ENCODE measurements at regions not wholly inside any gene's neighbourhood (a gene's known extent, or its start where the extent isn't known, plus 50 kb on each side); places are given as distances from the start of the nearest gene placed in this dataset.

DNA sequence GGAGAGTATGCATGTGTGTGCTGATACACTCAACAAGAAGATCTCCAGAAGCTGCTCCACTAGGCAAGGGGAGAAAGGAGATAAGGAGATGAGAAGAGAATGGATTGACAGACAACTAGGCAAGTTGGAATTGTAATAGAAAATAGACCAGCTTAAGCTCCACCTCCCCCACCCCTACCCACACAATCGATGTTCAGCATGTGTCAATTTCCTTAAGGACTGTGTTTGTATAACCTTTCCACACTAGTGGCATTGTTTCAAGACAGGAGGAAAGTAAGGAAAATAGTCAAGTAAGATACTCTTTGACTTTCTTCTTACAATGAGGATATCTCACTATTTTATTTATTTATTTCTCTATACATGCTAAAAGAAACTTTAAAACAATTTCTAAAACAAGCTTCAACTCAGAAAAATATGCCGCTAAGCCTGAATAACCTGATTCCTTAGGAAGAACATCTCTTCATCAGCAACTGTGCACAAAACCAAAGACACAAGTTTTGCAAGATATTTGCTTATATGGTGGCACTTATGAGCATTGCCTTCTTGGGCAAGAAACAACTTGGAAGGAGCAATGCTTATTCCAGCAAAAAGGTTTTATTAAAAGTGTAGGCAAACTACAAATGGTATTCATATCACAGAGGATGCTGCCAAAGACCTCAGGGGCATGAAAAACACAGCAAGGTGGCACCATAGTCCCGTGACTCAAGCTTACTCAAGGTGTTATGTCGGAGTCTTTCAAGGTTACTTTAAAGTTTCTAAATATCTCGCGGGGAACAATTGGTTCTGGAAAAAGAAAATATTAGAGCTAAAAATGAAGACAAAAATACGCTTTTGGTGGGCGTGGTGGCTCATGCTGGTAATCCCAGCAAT lies 249.1 kb downstream of the COL12A1 start:
- H3K4me3 Mint-ChIP-seq (ENCODE audit: unreplicated experiment): no peak overlapping the region
- no peak overlapping the region for H3K9ac ChIP-seq (ENCODE audit: low read length)
- H3K9me3 Mint-ChIP-seq (ENCODE audit: unreplicated experiment): peaks cover 5% of the 10 kb centered on the region
- FAIRE-seq (no peak), DNase-seq (ENCODE audit: low read depth) (no peak)
- peaks cover 1% of the 10 kb centered on the region for H3K4me1 Mint-ChIP-seq (ENCODE audit: low read depth, unreplicated experiment)
- H3K4me3 ChIP-seq (ENCODE audit: insufficient read depth, low read depth, low read length): no peak overlapping the region
- H3K9me3 ChIP-seq (ENCODE audit: insufficient read depth, low read depth, low read length): no peaks in the 10 kb centered on the region
- no peaks in the 10 kb centered on the region for H3K36me3 Mint-ChIP-seq (ENCODE audit: low read depth, unreplicated experiment)
- H3K27me3 ChIP-seq (ENCODE audit: insufficient read depth, low read length): no peaks in the 10 kb centered on the region
- TF ChIP-seq, protein P1, sequence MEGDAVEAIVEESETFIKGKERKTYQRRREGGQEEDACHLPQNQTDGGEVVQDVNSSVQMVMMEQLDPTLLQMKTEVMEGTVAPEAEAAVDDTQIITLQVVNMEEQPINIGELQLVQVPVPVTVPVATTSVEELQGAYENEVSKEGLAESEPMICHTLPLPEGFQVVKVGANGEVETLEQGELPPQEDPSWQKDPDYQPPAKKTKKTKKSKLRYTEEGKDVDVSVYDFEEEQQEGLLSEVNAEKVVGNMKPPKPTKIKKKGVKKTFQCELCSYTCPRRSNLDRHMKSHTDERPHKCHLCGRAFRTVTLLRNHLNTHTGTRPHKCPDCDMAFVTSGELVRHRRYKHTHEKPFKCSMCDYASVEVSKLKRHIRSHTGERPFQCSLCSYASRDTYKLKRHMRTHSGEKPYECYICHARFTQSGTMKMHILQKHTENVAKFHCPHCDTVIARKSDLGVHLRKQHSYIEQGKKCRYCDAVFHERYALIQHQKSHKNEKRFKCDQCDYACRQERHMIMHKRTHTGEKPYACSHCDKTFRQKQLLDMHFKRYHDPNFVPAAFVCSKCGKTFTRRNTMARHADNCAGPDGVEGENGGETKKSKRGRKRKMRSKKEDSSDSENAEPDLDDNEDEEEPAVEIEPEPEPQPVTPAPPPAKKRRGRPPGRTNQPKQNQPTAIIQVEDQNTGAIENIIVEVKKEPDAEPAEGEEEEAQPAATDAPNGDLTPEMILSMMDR (IDR thresholded peaks at IDR 0.05; ENCODE audit: insufficient read depth, low read depth, low read length): no peak
- TF ChIP-seq EZH2 (IDR thresholded peaks at IDR 0.05; ENCODE audit: insufficient read depth, low read length): no peak
- no peaks in the 10 kb centered on the region for H3K4me1 ChIP-seq (ENCODE audit: insufficient read depth, low read length)
- no peaks in the 10 kb centered on the region for H3K36me3 ChIP-seq (ENCODE audit: insufficient read depth, low read length)
- no peak overlapping the region for H3K4me2 ChIP-seq (ENCODE audit: low read length)
- H3K27me3 Mint-ChIP-seq (ENCODE audit: low read depth, unreplicated experiment): no peaks in the 10 kb centered on the region
- H3K27ac ChIP-seq (ENCODE audit: low read depth, low read length): no peak overlapping the region
- no peaks in the 10 kb centered on the region for H3K79me2 ChIP-seq (ENCODE audit: insufficient read depth, low read length)
- H2AFZ ChIP-seq (ENCODE audit: low read depth, low read length): no peak overlapping the region
- H3K27ac Mint-ChIP-seq (ENCODE audit: unreplicated experiment): no peak overlapping the region
- no peaks in the 10 kb centered on the region for H4K20me1 ChIP-seq (ENCODE audit: insufficient read depth, low read length)

DNA sequence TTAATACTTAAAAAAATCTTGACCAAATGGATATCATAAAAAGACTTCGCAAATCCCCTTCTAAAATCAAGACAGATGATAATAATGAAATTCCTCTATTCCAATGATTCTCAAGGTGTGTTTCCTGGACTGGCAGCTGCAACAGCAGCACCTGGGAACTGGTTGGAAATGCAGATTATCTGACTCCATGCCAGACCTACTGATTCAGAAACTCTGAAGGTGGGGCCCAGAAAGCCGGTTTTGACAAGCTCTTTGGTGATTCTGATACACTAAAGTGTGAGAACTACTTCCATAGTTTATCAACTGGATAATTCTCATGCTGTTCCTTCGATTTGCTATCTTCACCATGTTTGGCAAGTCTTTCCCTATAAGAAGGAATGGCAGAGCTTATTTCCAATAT lies 252.1 kb downstream of the COL12A1 start:
- no peak overlapping the region for H3K4me3 Mint-ChIP-seq (ENCODE audit: unreplicated experiment)
- Histone ChIP-seq H3K4me1 (ENCODE audit: insufficient read depth, low read length) (no peaks in the 10 kb centered on the region), H3K27me3 (ENCODE audit: insufficient read depth, low read length) (no peaks in the 10 kb centered on the region), H3K27ac (ENCODE audit: low read depth, low read length) (no peak overlapping the region), H3K9ac (ENCODE audit: low read length) (no peak overlapping the region), H3K9me3 (ENCODE audit: insufficient read depth, low read depth, low read length) (no peaks in the 10 kb centered on the region), H2AFZ (ENCODE audit: low read depth, low read length) (no peak overlapping the region), H3K4me3 (ENCODE audit: insufficient read depth, low read depth, low read length) (no peak overlapping the region), H3K4me2 (ENCODE audit: low read length) (no peak overlapping the region), H3K79me2 (ENCODE audit: insufficient read depth, low read length) (no peaks in the 10 kb centered on the region), H3K36me3 (ENCODE audit: insufficient read depth, low read length) (no peaks in the 10 kb centered on the region), H4K20me1 (ENCODE audit: insufficient read depth, low read length) (no peaks in the 10 kb centered on the region)
- TF ChIP-seq, protein P1 (IDR thresholded peaks at IDR 0.05; ENCODE audit: insufficient read depth, low read depth, low read length): no peak
- H3K27ac Mint-ChIP-seq (ENCODE audit: unreplicated experiment): no peak overlapping the region
- no peaks in the 10 kb centered on the region for H3K36me3 Mint-ChIP-seq (ENCODE audit: low read depth, unreplicated experiment)
- H3K27me3 Mint-ChIP-seq (ENCODE audit: low read depth, unreplicated experiment): no peaks in the 10 kb centered on the region
- no peak for DNase-seq (ENCODE audit: low read depth)
- H3K4me1 Mint-ChIP-seq (ENCODE audit: low read depth, unreplicated experiment): peaks cover 1% of the 10 kb centered on the region
- peaks cover 5% of the 10 kb centered on the region for H3K9me3 Mint-ChIP-seq (ENCODE audit: unreplicated experiment)
- no peak for FAIRE-seq

DNA sequence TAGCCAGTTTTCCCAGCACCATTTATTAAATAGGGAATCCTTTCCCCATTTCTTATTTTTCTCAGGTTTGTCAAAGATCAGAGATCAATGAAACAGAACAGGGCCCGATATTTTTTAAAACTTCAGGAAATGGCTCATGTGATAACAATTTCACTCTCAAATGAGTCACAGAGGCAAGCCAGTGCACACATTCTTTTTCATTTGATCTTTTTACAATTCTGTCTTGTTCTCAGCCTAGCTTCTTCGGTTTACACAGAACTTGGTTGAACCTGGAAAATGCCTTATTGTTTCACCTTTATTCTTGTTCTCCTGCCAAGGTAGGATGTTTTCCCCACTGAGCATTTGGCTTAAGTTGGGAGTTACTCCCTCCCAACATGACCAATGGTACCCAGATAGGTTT lies 258.9 kb downstream of the COL12A1 start:
- Histone ChIP-seq H3K4me2 (ENCODE audit: low read length) (peak overlapping the region; percentile 77), H3K27ac (ENCODE audit: low read depth, low read length) (peak overlapping the region; percentile 74)
- peak overlapping the region; percentile 87 for H3K27ac Mint-ChIP-seq (ENCODE audit: unreplicated experiment)

More for the DNA sequence above, 258.9 kb downstream of the COL12A1 start:
- Mint-ChIP-seq H3K9me3 (ENCODE audit: unreplicated experiment) (no peaks in the 10 kb centered on the region), H3K4me1 (ENCODE audit: low read depth, unreplicated experiment) (peaks cover 19% of the 10 kb centered on the region), H3K36me3 (ENCODE audit: low read depth, unreplicated experiment) (no peaks in the 10 kb centered on the region), H3K27me3 (ENCODE audit: low read depth, unreplicated experiment) (no peaks in the 10 kb centered on the region), H3K4me3 (ENCODE audit: unreplicated experiment) (no peak overlapping the region)
- peak; percentile 73 for DNase-seq (ENCODE audit: low read depth)
- TF ChIP-seq, protein P1 (IDR thresholded peaks at IDR 0.05; ENCODE audit: insufficient read depth, low read depth, low read length): no peak
- no peak for TF ChIP-seq EZH2 (IDR thresholded peaks at IDR 0.05; ENCODE audit: insufficient read depth, low read length)
- H3K79me2 ChIP-seq (ENCODE audit: insufficient read depth, low read length): no peaks in the 10 kb centered on the region
- H3K4me1 ChIP-seq (ENCODE audit: insufficient read depth, low read length): peaks cover 8% of the 10 kb centered on the region
- peak; percentile 89 for FAIRE-seq
- H3K4me3 ChIP-seq (ENCODE audit: insufficient read depth, low read depth, low read length): no peak overlapping the region
- H3K27me3 ChIP-seq (ENCODE audit: insufficient read depth, low read length): no peaks in the 10 kb centered on the region
- H3K36me3 ChIP-seq (ENCODE audit: insufficient read depth, low read length): no peaks in the 10 kb centered on the region
- H2AFZ ChIP-seq (ENCODE audit: low read depth, low read length): peak overlapping the region; percentile 50
- H3K9ac ChIP-seq (ENCODE audit: low read length): peak overlapping the region; percentile 28
- no peaks in the 10 kb centered on the region for H3K9me3 ChIP-seq (ENCODE audit: insufficient read depth, low read depth, low read length)
- H4K20me1 ChIP-seq (ENCODE audit: insufficient read depth, low read length): no peaks in the 10 kb centered on the region

Measured in astrocyte (in vitro differentiated cells and primary cell).